ENCODE measurements at regions not wholly inside any gene's neighbourhood (a gene's known extent, or its start where the extent isn't known, plus 50 kb on each side); places are given as distances from the start of the nearest gene placed in this dataset.

DNA sequence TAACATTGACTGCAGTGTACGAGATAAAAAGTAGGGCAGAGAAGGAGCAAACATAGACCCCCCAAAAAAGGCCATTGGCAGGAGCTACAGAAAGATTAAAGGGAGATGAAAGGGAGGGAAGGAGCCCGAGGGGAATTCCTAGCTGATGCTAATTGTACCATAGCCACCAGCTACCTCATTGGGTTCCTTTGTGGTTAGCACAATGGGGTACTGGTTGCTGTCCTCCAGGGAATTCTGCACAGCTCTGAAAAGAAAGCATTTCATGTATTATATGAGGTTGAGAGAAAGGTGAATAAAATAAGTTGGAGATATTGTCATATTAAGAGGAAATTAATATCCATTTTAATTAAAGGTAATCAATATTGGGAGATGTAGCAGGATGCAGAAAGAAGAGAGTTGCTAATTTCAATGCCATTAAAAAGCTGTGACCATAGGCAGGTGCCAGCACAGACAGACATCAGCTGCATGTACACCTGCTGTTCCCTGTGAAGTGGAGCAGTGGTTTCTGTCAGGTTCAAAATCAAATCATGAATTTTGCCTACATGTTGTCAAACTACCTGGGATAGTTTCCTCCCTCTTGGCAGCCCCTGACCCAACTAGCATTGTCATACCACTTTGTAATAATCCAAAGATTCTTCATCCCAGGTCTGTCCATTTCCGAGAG is 185.4 kb upstream of the DLGAP1 start:
- no peak overlapping the region for H3K27ac ChIP-seq (ENCODE audit: low read depth, low read length, severe bottlenecking)
- 74 to 89% methylated on average over 1 to 2 of the region's 3 CpGs for WGBS, 2 experiments (ENCODE audit: insufficient coverage in 2 of 2)
- no peaks in the 10 kb centered on the region for H3K4me1 ChIP-seq (ENCODE audit: control insufficient read depth, insufficient read depth, low read length, poor library complexity, severe bottlenecking)
- no peaks in the 10 kb centered on the region for H3K36me3 ChIP-seq (ENCODE audit: control insufficient read depth, insufficient read depth, low read length)
- no peaks in the 10 kb centered on the region for H3K9me3 ChIP-seq (ENCODE audit: control insufficient read depth, low read length)
- no peak overlapping the region for H3K4me3 ChIP-seq (ENCODE audit: extremely low read depth, insufficient read depth, low read length, poor library complexity, severe bottlenecking)

GRCh38 chr18:4639628-4640310 is 184.7 kb upstream of the DLGAP1 start:
- no peaks in the 10 kb centered on the region for H3K9me3 ChIP-seq (ENCODE audit: control insufficient read depth, low read length)
- WGBS, 2 experiments (ENCODE audit: insufficient coverage in 2 of 2), result 85 to 88% methylated on average over 3 to 5 of the region's 6 CpGs
- no peak overlapping the region for H3K4me3 ChIP-seq (ENCODE audit: extremely low read depth, insufficient read depth, low read length, poor library complexity, severe bottlenecking)
- no peaks in the 10 kb centered on the region for H3K36me3 ChIP-seq (ENCODE audit: control insufficient read depth, insufficient read depth, low read length)
- no peak overlapping the region for H3K27ac ChIP-seq (ENCODE audit: low read depth, low read length, severe bottlenecking)
- H3K4me1 ChIP-seq (ENCODE audit: control insufficient read depth, insufficient read depth, low read length, poor library complexity, severe bottlenecking), result no peaks in the 10 kb centered on the region

DNA sequence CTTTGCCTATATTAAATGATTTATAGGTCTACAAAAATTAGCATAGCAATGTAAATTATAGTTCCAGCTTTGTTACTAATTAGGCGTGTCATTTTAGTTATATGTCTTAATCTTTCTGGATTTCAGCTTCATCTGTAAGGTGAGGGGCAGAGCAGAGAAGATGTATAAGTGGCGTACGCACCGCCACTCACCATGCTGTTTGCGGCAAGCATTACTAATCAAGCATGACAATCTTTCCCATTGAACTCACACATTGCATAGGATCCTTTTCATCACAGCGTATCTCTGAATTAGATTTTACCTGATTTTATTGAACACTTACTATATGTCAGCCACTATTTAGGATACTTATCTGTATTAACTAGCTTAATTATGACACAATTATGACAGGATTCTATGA is 183.6 kb upstream of the DLGAP1 start:
- H3K27ac ChIP-seq (ENCODE audit: low read depth, low read length, severe bottlenecking), result no peak overlapping the region
- H3K9me3 ChIP-seq (ENCODE audit: control insufficient read depth, low read length), result no peaks in the 10 kb centered on the region
- H3K4me3 ChIP-seq (ENCODE audit: extremely low read depth, insufficient read depth, low read length, poor library complexity, severe bottlenecking), result no peak overlapping the region
- H3K36me3 ChIP-seq (ENCODE audit: control insufficient read depth, insufficient read depth, low read length), result no peaks in the 10 kb centered on the region
- 50% methylated on average over 1 of the region's 6 CpGs; no CpG with 5 or more reads in 1 of the 2 experiments for WGBS, 2 experiments (ENCODE audit: insufficient coverage in 2 of 2)
- no peaks in the 10 kb centered on the region for H3K4me1 ChIP-seq (ENCODE audit: control insufficient read depth, insufficient read depth, low read length, poor library complexity, severe bottlenecking)

DNA sequence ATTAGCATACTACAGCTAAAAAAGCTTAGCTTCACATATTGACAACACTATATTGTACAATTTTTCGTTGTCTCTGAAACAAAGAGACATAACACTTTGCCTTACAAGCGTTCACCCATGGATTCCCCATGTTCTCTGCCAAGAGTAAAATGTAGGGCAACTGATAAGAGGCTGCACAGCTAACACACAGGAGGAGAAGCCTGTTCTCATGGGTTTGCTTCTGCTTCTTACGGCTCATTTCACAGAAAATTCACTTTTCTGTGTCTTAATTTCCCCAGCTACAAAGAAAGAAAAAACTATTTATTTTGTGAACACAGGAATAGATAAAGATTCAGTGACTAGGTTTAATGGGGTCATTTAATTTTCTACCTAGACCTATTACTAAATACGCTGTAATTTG is 182.8 kb upstream of the DLGAP1 start:
- Histone ChIP-seq H3K27ac (ENCODE audit: low read depth, low read length, severe bottlenecking) (no peak overlapping the region), H3K4me3 (ENCODE audit: extremely low read depth, insufficient read depth, low read length, poor library complexity, severe bottlenecking) (no peak overlapping the region)
- WGBS, 2 experiments (ENCODE audit: insufficient coverage in 2 of 2), result 82 to 100% methylated on average over 1 to 2 of the region's 4 CpGs

GRCh38 chr18:4636967-4637366 is 181.9 kb upstream of the DLGAP1 start:
- Histone ChIP-seq H3K9me3 (ENCODE audit: control insufficient read depth, low read length) (no peaks in the 10 kb centered on the region), H3K27ac (ENCODE audit: low read depth, low read length, severe bottlenecking) (no peak overlapping the region), H3K4me1 (ENCODE audit: control insufficient read depth, insufficient read depth, low read length, poor library complexity, severe bottlenecking) (no peaks in the 10 kb centered on the region), H3K4me3 (ENCODE audit: extremely low read depth, insufficient read depth, low read length, poor library complexity, severe bottlenecking) (no peak overlapping the region), H3K36me3 (ENCODE audit: control insufficient read depth, insufficient read depth, low read length) (no peaks in the 10 kb centered on the region)
- WGBS, 2 experiments (ENCODE audit: insufficient coverage in 2 of 2), result 53 to 86% methylated on average over 1 to 2 of the region's 4 CpGs

More for the DNA sequence above, 182.8 kb upstream of the DLGAP1 start:
- H3K36me3 ChIP-seq (ENCODE audit: control insufficient read depth, insufficient read depth, low read length), result no peaks in the 10 kb centered on the region
- no peaks in the 10 kb centered on the region for H3K9me3 ChIP-seq (ENCODE audit: control insufficient read depth, low read length)
- H3K4me1 ChIP-seq (ENCODE audit: control insufficient read depth, insufficient read depth, low read length, poor library complexity, severe bottlenecking), result no peaks in the 10 kb centered on the region

DNA sequence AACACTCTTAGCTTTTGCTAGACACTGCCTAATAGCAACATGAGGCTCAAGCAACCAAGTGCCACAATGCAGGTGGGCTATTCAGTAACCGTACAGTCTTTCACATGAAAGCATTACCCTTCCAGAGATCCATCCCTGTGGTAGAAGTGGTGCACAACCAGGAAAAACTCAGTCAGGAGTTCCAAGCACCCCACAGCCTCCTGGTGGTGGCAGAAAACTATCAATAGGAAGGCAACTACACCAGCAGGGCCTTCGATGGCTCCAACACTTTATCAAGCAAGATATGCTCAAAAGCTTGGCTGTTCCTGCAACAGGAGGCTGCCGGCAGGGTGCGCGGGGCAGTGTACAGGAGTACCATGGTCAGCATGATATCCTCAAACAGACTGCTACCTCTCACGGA is 176.1 kb upstream of the DLGAP1 start:
- 77 to 96% methylated on average over 4 to 5 of the region's 6 CpGs for WGBS, 2 experiments (ENCODE audit: insufficient coverage in 2 of 2)
- no peaks in the 10 kb centered on the region for H3K4me1 ChIP-seq (ENCODE audit: control insufficient read depth, insufficient read depth, low read length, poor library complexity, severe bottlenecking)
- no peak overlapping the region for H3K4me3 ChIP-seq (ENCODE audit: extremely low read depth, insufficient read depth, low read length, poor library complexity, severe bottlenecking)
- no peak overlapping the region for H3K27ac ChIP-seq (ENCODE audit: low read depth, low read length, severe bottlenecking)
- no peaks in the 10 kb centered on the region for H3K9me3 ChIP-seq (ENCODE audit: control insufficient read depth, low read length)
- H3K36me3 ChIP-seq (ENCODE audit: control insufficient read depth, insufficient read depth, low read length), result no peaks in the 10 kb centered on the region

DNA sequence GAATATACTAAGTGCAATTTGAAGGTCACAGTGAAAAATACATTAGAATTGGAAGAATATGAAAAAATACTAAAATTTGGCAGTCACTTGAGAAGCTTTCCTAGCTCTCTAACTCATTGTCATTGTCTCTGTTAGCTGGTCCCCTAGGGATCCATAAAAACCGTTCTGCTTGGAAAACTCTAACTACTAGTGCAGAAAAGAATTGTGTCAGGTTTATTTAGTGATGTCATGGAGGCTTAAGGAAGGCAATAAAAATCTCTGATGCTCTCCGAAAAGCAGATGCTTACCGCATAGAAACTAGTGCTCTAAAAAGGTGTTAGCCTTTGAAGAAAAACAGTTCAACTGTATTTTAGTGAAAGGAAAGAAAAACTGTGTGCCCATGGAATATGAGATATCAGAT is 150.1 kb upstream of the DLGAP1 start:
- no peak overlapping the region for H3K4me3 ChIP-seq (ENCODE audit: extremely low read depth, insufficient read depth, low read length, poor library complexity, severe bottlenecking)
- H3K36me3 ChIP-seq (ENCODE audit: control insufficient read depth, insufficient read depth, low read length), result no peaks in the 10 kb centered on the region
- 79 to 86% methylated on average over 1 to 2 of the region's 3 CpGs for WGBS, 2 experiments (ENCODE audit: insufficient coverage in 2 of 2)
- no peaks in the 10 kb centered on the region for H3K9me3 ChIP-seq (ENCODE audit: control insufficient read depth, low read length)
- no peak overlapping the region for H3K27ac ChIP-seq (ENCODE audit: low read depth, low read length, severe bottlenecking)
- no peaks in the 10 kb centered on the region for H3K4me1 ChIP-seq (ENCODE audit: control insufficient read depth, insufficient read depth, low read length, poor library complexity, severe bottlenecking)

GRCh38 chr18:4603955-4604354 is 148.8 kb upstream of the DLGAP1 start:
- no peak overlapping the region for H3K27ac ChIP-seq (ENCODE audit: low read depth, low read length, severe bottlenecking)
- H3K36me3 ChIP-seq (ENCODE audit: control insufficient read depth, insufficient read depth, low read length), result no peaks in the 10 kb centered on the region
- no peaks in the 10 kb centered on the region for H3K4me1 ChIP-seq (ENCODE audit: control insufficient read depth, insufficient read depth, low read length, poor library complexity, severe bottlenecking)
- 84 to 89% methylated on average over 4 to 5 of the region's 7 CpGs for WGBS, 2 experiments (ENCODE audit: insufficient coverage in 2 of 2)
- no peak overlapping the region for H3K4me3 ChIP-seq (ENCODE audit: extremely low read depth, insufficient read depth, low read length, poor library complexity, severe bottlenecking)
- no peaks in the 10 kb centered on the region for H3K9me3 ChIP-seq (ENCODE audit: control insufficient read depth, low read length)

DNA sequence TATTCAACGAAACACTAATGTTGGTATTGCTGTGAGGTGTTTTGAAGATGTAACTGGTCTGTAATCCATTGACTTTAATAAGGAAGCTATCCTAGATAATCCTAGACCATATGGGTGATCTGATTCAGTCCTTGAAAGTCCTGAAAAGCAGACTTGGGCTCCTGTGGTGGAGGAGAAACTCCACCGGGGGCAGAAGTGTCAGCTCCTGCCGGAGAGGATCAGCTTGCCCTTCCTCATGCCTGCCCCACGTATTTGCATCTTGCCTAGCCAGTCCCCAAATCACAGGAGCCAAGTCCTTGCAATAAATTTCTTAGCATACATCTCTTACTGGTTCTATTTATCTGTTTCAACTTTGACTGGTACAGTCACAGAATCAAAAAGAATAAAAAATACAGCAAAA is 144.2 kb upstream of the DLGAP1 start:
- Histone ChIP-seq H3K36me3 (ENCODE audit: control insufficient read depth, insufficient read depth, low read length) (no peaks in the 10 kb centered on the region), H3K27ac (ENCODE audit: low read depth, low read length, severe bottlenecking) (no peak overlapping the region), H3K9me3 (ENCODE audit: control insufficient read depth, low read length) (no peaks in the 10 kb centered on the region), H3K4me3 (ENCODE audit: extremely low read depth, insufficient read depth, low read length, poor library complexity, severe bottlenecking) (no peak overlapping the region), H3K4me1 (ENCODE audit: control insufficient read depth, insufficient read depth, low read length, poor library complexity, severe bottlenecking) (no peaks in the 10 kb centered on the region)
- WGBS, 2 experiments (ENCODE audit: insufficient coverage in 2 of 2), result 50 to 60% methylated on average over 1 to 2 of the region's 4 CpGs

DNA sequence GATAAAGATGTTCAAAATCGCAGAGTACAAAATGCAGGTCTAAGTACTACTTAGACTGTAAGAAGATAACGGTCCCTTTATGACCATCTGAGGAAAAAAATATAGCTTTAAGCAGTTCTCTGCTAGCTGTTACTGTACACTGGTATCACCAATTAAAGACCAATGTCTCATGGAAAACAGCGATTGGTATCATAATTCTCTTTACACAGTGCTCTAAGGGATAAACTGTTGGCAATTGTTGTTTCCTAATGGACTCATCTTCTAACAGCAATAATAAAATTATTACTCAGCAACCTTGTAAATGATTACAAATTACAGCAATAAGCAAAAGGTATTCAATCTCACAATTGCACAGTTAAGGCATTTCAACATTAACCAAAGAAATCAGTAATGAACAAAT is 142.2 kb upstream of the DLGAP1 start:
- Histone ChIP-seq H3K4me3 (ENCODE audit: extremely low read depth, insufficient read depth, low read length, poor library complexity, severe bottlenecking) (no peak overlapping the region), H3K9me3 (ENCODE audit: control insufficient read depth, low read length) (no peaks in the 10 kb centered on the region), H3K4me1 (ENCODE audit: control insufficient read depth, insufficient read depth, low read length, poor library complexity, severe bottlenecking) (no peaks in the 10 kb centered on the region), H3K27ac (ENCODE audit: low read depth, low read length, severe bottlenecking) (no peak overlapping the region), H3K36me3 (ENCODE audit: control insufficient read depth, insufficient read depth, low read length) (no peaks in the 10 kb centered on the region)
- WGBS, 2 experiments (ENCODE audit: insufficient coverage in 2 of 2), result 89 to 97% methylated on average over 2 to 3 of the region's 3 CpGs

DNA sequence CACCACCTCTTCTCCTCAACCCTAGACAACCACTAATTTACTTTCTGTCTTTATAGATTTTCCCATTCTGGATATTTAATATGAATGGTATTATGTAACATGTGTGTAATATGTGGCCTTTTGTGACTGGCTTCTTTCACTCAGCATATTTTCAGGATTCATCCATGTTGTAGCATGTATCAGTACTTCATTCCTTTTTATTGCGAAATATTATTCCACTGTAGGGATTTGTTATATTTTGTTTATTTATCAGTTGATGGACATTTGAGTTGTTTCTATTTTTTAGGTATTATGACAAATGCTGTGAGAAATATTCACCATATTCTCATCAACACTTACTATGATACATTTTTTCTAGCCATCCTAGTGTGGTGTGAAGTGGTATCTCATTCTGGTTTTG is 138.8 kb upstream of the DLGAP1 start:
- Histone ChIP-seq H3K27ac (ENCODE audit: low read depth, low read length, severe bottlenecking) (no peak overlapping the region), H3K36me3 (ENCODE audit: control insufficient read depth, insufficient read depth, low read length) (no peaks in the 10 kb centered on the region), H3K4me3 (ENCODE audit: extremely low read depth, insufficient read depth, low read length, poor library complexity, severe bottlenecking) (no peak overlapping the region), H3K9me3 (ENCODE audit: control insufficient read depth, low read length) (no peaks in the 10 kb centered on the region), H3K4me1 (ENCODE audit: control insufficient read depth, insufficient read depth, low read length, poor library complexity, severe bottlenecking) (no peaks in the 10 kb centered on the region)
- no CpG with 5 or more reads among the region's 1 CpG for WGBS, 2 experiments (ENCODE audit: insufficient coverage in 2 of 2)
